ENCODE measurements at regions not wholly inside any gene's neighbourhood (a gene's known extent, or its start where the extent isn't known, plus 50 kb on each side); places are given as distances from the start of the nearest gene placed in this dataset.

DNA sequence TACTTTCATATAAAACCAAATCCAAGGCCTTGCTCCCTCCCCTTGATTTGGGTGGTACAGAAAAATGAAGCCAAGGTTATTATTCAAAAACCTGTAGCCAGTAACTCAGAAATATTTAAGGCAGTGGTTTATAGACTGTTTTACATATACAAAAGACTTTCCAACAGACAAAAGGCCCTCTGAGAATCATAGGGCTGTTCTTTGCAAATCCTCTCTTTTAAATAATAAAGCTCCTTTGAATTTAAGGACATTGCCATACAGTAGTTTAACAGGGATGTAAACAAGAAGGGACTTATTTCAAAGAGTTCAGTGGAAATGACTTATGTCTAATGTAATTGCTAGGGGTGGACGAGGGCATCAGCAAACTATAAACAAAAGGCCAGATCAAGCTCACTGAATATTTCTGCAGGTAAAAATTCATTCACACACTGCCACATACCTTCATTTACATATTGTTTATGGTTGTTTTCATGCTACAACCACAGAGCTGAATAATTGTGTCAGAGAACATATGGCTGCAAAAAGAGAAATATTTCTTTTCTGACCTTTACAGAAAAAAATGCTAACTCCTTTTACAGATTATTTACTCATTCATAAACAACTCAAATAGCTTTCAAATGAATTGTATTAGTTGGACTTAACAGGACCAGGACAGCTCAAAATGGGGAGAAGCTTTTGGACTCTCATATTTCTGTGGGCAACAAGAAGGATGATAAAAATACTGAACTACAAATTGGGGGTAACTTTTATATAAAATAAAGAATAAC is 665.6 kb downstream of the SLITRK1 start:
- CTCF ChIA-PET: no interaction called here

DNA sequence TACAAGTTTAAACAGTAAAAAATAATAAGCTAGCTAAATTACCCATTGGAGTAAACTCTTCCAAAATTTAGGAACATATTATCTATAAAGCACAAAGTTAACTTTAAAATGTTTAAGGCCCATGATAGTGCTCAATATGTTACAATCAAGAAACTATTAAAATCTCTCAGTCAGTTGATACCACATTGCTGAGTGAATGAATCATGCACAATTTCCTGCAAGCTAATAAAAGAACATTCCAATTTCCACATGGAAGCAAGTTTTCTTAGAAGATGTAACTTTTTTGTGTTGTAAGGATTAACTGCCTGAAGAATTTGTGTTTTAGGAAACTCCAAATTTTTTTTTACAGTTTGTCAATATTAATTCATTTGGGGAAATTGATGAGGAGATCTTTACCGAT is 666.6 kb downstream of the SLITRK1 start:
- no peaks in the 10 kb centered on the region for H3K36me3 Mint-ChIP-seq (ENCODE audit: low read depth)
- ChIA-PET CTCF (interaction anchor here (0.6 kb wide), 1 partner anchor 1660 kb away, joined by 3 read pairs; no protein-coding TSS in a partner anchor), POLR2A (interaction anchor here (0.6 kb wide), 1 partner anchor 1207 kb away, joined by 3 read pairs; no protein-coding TSS in a partner anchor)

More for the DNA sequence above, 665.6 kb downstream of the SLITRK1 start:
- Mint-ChIP-seq H3K4me3 (no peak overlapping the region), H3K4me1 (ENCODE audit: low read depth) (no peaks in the 10 kb centered on the region), H3K27ac (no peak overlapping the region), H3K27me3 (ENCODE audit: low read depth) (no peaks in the 10 kb centered on the region), H3K36me3 (ENCODE audit: low read depth) (no peaks in the 10 kb centered on the region), H3K9me3 (ENCODE audit: insufficient read depth) (peaks cover 4% of the 10 kb centered on the region)
- ATAC-seq (no peak), DNase-seq (no peak)
- POLR2A ChIA-PET: no interaction called here

DNA sequence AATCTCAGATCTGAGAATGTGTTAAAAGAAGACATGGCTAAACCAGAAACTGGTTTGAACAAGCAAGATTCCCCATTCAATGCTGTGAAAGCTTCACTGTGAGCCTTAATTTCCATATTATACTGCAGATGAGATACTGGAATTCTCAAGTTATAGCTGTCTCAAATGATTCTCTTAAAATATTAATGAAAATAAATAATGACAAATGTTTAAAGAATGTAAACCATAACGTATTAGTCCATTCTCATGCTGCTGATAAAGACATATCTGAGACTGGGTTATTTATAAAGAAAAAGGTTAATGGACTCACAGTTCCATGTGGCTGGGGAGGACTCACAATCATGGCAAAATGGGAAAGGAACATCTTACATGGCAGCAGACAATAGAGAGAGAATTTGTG is 667.8 kb downstream of the SLITRK1 start:
- no peak for ATAC-seq
- ChIA-PET CTCF (no interaction called here), POLR2A (no interaction called here)
- no peak overlapping the region for H3K4me3 Mint-ChIP-seq
- no peaks in the 10 kb centered on the region for H3K27me3 Mint-ChIP-seq (ENCODE audit: low read depth)
- no peak for DNase-seq
- H3K4me1 Mint-ChIP-seq (ENCODE audit: low read depth): no peaks in the 10 kb centered on the region
- peaks cover 13% of the 10 kb centered on the region for H3K9me3 Mint-ChIP-seq (ENCODE audit: insufficient read depth)
- no peak overlapping the region for H3K27ac Mint-ChIP-seq
- no peaks in the 10 kb centered on the region for H3K36me3 Mint-ChIP-seq (ENCODE audit: low read depth)

More for the DNA sequence above, 666.6 kb downstream of the SLITRK1 start:
- Mint-ChIP-seq H3K4me3 (no peak overlapping the region), H3K4me1 (ENCODE audit: low read depth) (no peaks in the 10 kb centered on the region), H3K27me3 (ENCODE audit: low read depth) (no peaks in the 10 kb centered on the region), H3K27ac (no peak overlapping the region), H3K9me3 (ENCODE audit: insufficient read depth) (peaks cover 4% of the 10 kb centered on the region)
- ATAC-seq: no peak
- DNase-seq: no peak

- CTCF ChIA-PET: no interaction called here
- POLR2A ChIA-PET: no interaction called here
These were observed 671.0 kb downstream of the SLITRK1 start for GRCh38 chr13:83211301-83211700.

GRCh38 chr13:83204886-83205285 is 677.4 kb downstream of the SLITRK1 start:
- Mint-ChIP-seq H3K36me3 (ENCODE audit: low read depth) (no peaks in the 10 kb centered on the region), H3K27me3 (ENCODE audit: low read depth) (no peaks in the 10 kb centered on the region), H3K4me3 (no peak overlapping the region), H3K27ac (no peak overlapping the region), H3K4me1 (ENCODE audit: low read depth) (no peaks in the 10 kb centered on the region), H3K9me3 (ENCODE audit: insufficient read depth) (peaks cover 5% of the 10 kb centered on the region)
- ChIA-PET CTCF (no interaction called here), POLR2A (no interaction called here)
- ATAC-seq (no peak), DNase-seq (no peak)

More at GRCh38 chr13:83211301-83211700, 671.0 kb downstream of the SLITRK1 start:
- no peak for ATAC-seq
- no peaks in the 10 kb centered on the region for H3K36me3 Mint-ChIP-seq (ENCODE audit: low read depth)
- H3K4me3 Mint-ChIP-seq: no peak overlapping the region
- peaks cover 13% of the 10 kb centered on the region for H3K9me3 Mint-ChIP-seq (ENCODE audit: insufficient read depth)
- no peak overlapping the region for H3K27ac Mint-ChIP-seq
- no peaks in the 10 kb centered on the region for H3K4me1 Mint-ChIP-seq (ENCODE audit: low read depth)
- DNase-seq: no peak
- H3K27me3 Mint-ChIP-seq (ENCODE audit: low read depth): no peaks in the 10 kb centered on the region

DNA sequence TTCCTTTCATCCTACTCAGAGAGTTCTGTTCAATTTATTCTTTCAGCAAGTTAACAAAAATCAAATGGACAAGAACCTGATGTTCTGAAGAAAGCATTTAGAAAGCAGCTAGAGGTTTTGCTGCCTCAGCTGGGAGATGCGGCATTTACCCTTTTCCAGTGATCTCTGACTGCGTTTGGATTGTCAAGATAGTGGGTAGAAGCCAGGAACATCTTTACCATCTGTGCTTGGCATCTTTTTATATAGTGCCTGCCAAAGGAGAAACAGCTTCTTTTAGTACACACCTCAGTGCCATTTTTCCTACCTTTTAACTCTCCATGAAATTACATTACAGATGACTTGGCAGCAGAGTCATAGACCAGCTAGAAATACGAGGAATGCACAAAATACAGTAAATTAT is 680.8 kb downstream of the SLITRK1 start:
- no peak for DNase-seq
- POLR2A ChIA-PET: no interaction called here
- H3K36me3 Mint-ChIP-seq (ENCODE audit: low read depth): no peaks in the 10 kb centered on the region
- H3K4me3 Mint-ChIP-seq: no peak overlapping the region
- H3K27ac Mint-ChIP-seq: no peak overlapping the region
- CTCF ChIA-PET: no interaction called here
- no peak for ATAC-seq
- no peaks in the 10 kb centered on the region for H3K4me1 Mint-ChIP-seq (ENCODE audit: low read depth)
- H3K27me3 Mint-ChIP-seq (ENCODE audit: low read depth): no peaks in the 10 kb centered on the region
- no peaks in the 10 kb centered on the region for H3K9me3 Mint-ChIP-seq (ENCODE audit: insufficient read depth)

DNA sequence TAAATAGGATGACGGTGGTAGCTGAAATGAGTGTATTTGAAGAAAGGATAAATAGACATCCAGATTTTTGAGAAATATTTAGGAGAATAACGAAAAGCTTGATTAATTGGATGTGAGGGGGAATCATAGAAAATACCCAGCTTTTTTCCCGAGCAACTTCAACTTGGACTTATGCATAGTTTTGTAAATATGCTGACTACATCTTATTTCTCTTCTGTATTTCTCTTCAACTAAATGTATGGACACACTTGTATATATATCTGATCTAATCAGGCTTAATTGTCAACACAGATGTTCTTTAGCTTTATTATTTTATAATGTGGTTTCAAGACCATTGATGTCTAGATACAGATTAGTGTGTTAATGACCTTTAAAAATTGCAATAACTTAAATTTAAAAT is 685.0 kb downstream of the SLITRK1 start:
- Mint-ChIP-seq H3K4me3 (no peak overlapping the region), H3K4me1 (ENCODE audit: low read depth) (no peaks in the 10 kb centered on the region), H3K9me3 (ENCODE audit: insufficient read depth) (peaks cover 3% of the 10 kb centered on the region), H3K27ac (no peak overlapping the region), H3K27me3 (ENCODE audit: low read depth) (no peaks in the 10 kb centered on the region), H3K36me3 (ENCODE audit: low read depth) (no peaks in the 10 kb centered on the region)
- POLR2A ChIA-PET: no interaction called here
- CTCF ChIA-PET: no interaction called here
- ATAC-seq: no peak
- DNase-seq: no peak

DNA sequence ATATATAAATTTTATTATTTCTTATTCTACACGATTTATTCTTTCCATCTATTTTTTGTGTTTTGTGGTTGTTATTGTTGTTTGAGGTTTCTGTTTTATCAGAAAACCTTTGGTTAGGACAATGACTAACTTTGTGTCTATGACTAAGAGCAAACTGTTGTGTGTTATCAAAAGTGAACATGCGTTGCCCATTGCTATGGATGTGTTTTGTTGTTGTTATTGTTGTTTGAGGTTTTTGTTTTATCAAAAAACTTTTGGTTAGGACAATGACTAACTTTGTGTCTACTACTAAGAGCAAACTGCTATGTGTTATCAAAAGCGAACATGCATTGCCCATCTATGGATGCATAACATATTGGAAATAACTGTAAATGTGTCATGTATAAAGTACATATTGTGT is 692.3 kb downstream of the SLITRK1 start:
- POLR2A ChIA-PET: no interaction called here
- ATAC-seq (no peak), DNase-seq (no peak)
- CTCF ChIA-PET: no interaction called here
- Mint-ChIP-seq H3K27me3 (ENCODE audit: low read depth) (no peaks in the 10 kb centered on the region), H3K27ac (no peak overlapping the region), H3K9me3 (ENCODE audit: insufficient read depth) (peaks cover 3% of the 10 kb centered on the region), H3K36me3 (ENCODE audit: low read depth) (no peaks in the 10 kb centered on the region), H3K4me3 (no peak overlapping the region), H3K4me1 (ENCODE audit: low read depth) (no peaks in the 10 kb centered on the region)

GRCh38 chr13:83184819-83185218 is 697.5 kb downstream of the SLITRK1 start:
- H3K27me3 Mint-ChIP-seq (ENCODE audit: low read depth): no peaks in the 10 kb centered on the region
- H3K27ac Mint-ChIP-seq: no peak overlapping the region
- peaks cover 4% of the 10 kb centered on the region for H3K9me3 Mint-ChIP-seq (ENCODE audit: insufficient read depth)
- H3K4me1 Mint-ChIP-seq (ENCODE audit: low read depth): no peaks in the 10 kb centered on the region
- POLR2A ChIA-PET: no interaction called here
- DNase-seq: no peak
- CTCF ChIA-PET: no interaction called here
- no peak for ATAC-seq
- H3K4me3 Mint-ChIP-seq: no peak overlapping the region
- no peaks in the 10 kb centered on the region for H3K36me3 Mint-ChIP-seq (ENCODE audit: low read depth)

DNA sequence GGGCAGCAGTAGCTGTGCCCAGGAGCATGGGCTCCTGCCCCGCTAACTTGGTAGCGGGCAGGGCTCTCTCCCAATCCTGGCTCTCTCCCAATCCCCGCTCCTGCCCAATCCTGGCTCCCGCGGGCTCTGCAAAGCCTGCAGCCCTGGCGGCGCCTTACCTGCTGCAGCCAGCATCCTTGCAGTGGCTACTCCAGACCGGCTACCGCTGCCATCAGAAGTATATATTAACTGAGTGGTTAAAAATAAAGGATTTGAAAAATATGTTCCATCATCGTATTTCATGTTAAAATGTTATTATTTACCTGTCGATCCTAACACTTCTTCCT is 698.2 kb downstream of the SLITRK1 start:
- ChIA-PET CTCF (no interaction called here), POLR2A (no interaction called here)
- H3K4me3 Mint-ChIP-seq: no peak overlapping the region
- H3K4me1 Mint-ChIP-seq (ENCODE audit: low read depth): no peaks in the 10 kb centered on the region
- DNase-seq: no peak
- no peaks in the 10 kb centered on the region for H3K36me3 Mint-ChIP-seq (ENCODE audit: low read depth)
- H3K27me3 Mint-ChIP-seq (ENCODE audit: low read depth): no peaks in the 10 kb centered on the region
- no peak for ATAC-seq
- H3K27ac Mint-ChIP-seq: no peak overlapping the region
- peaks cover 4% of the 10 kb centered on the region for H3K9me3 Mint-ChIP-seq (ENCODE audit: insufficient read depth)

GRCh38 chr13:83183439-83184149 is 698.7 kb downstream of the SLITRK1 start:
- Mint-ChIP-seq H3K27me3 (ENCODE audit: low read depth) (no peaks in the 10 kb centered on the region), H3K27ac (no peak overlapping the region)
- ATAC-seq: no peak

DNA sequence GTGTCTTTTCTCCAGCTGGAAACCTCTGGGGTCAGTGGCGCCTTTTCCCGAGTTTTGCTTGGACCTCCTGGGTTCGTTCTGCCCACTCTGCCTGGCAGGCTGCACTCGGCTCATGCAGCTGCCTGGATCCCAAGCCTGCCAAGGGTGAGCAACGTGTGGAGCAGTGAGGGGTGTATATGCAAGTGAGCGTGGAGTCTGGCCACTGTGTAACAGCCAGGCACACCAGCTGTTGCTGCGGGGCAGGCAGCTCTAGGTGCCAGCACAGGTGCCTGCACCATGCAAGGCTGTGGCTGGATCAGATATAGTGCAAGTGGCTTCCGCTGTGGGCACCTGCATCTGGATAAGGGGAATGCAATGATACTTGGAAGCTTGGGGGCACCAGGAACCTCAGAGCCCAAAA is 699.4 kb downstream of the SLITRK1 start:
- ChIA-PET CTCF (no interaction called here), POLR2A (no interaction called here)
- H3K36me3 Mint-ChIP-seq (ENCODE audit: low read depth): no peaks in the 10 kb centered on the region
- DNase-seq (no peak), ATAC-seq (no peak)
- no peaks in the 10 kb centered on the region for H3K4me1 Mint-ChIP-seq (ENCODE audit: low read depth)
- no peak overlapping the region for H3K4me3 Mint-ChIP-seq
- no peak overlapping the region for H3K27ac Mint-ChIP-seq
- no peaks in the 10 kb centered on the region for H3K27me3 Mint-ChIP-seq (ENCODE audit: low read depth)
- peaks cover 4% of the 10 kb centered on the region for H3K9me3 Mint-ChIP-seq (ENCODE audit: insufficient read depth)

More at GRCh38 chr13:83183439-83184149, 698.7 kb downstream of the SLITRK1 start:
- POLR2A ChIA-PET: no interaction called here
- Mint-ChIP-seq H3K4me3 (no peak overlapping the region), H3K9me3 (ENCODE audit: insufficient read depth) (peaks cover 4% of the 10 kb centered on the region), H3K36me3 (ENCODE audit: low read depth) (no peaks in the 10 kb centered on the region), H3K4me1 (ENCODE audit: low read depth) (no peaks in the 10 kb centered on the region)
- no peak for DNase-seq
- CTCF ChIA-PET: no interaction called here

DNA sequence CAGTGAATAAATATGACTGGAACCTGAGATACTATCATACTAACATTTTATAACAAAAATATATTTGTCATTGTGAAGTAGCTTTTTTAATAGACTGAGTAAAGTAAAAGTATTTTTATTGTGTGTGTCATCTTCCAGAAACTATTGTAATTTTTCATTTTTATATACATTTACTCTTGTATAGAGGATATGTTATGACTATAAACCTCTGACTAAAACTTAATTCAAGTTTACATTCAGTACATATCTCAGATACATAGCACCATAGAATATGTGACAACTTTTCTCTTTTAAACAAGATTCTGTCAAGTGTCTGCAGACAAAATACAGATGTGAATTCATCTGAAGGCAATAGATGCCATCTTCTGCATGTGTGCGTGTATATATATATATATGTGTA is 704.3 kb downstream of the SLITRK1 start:
- Mint-ChIP-seq H3K27ac (no peak overlapping the region), H3K27me3 (ENCODE audit: low read depth) (no peaks in the 10 kb centered on the region), H3K4me1 (ENCODE audit: low read depth) (no peaks in the 10 kb centered on the region), H3K4me3 (no peak overlapping the region), H3K36me3 (ENCODE audit: low read depth) (no peaks in the 10 kb centered on the region), H3K9me3 (ENCODE audit: insufficient read depth) (no peaks in the 10 kb centered on the region)
- no peak for ATAC-seq
- ChIA-PET CTCF (no interaction called here), POLR2A (no interaction called here)
- no peak for DNase-seq
